ENCODE measurements at regions not wholly inside any gene's neighbourhood (a gene's known extent, or its start where the extent isn't known, plus 50 kb on each side); places are given as distances from the start of the nearest gene placed in this dataset.

DNA sequence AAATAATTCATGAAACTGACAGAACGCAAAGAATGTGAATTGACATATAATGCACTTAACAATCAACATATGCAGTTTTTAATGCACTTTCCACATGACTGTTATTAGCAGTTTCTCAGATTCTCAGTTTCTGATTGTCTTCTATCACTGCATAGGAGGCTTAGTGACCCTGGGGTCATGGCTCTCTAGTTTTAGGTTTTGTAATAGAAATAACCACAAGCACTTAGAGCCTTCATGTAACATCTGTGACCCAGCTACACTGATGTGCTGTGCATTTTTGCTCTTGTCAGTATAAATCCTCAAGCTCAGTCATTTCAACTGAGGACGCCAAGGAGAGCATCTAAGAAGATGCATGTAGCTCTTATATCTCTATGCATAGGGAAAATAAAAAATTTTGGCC lies 163.1 kb upstream of the IZUMO3 start:
- Histone ChIP-seq H2BK120ac (ENCODE audit: low read depth, low read length) (no peak overlapping the region), H4K91ac (ENCODE audit: insufficient read depth, low read depth, low read length) (no peak overlapping the region), H3K18ac (ENCODE audit: low read depth, low read length) (no peak overlapping the region), H3K4me2 (ENCODE audit: low read depth, low read length) (no peak overlapping the region), H3K4me1 (ENCODE audit: control insufficient read depth, insufficient read depth, low read length) (no peaks in the 10 kb centered on the region), H3K4me3 (ENCODE audit: insufficient read depth, low read depth, low read length) (no peak overlapping the region), H3K9ac (ENCODE audit: low read depth, low read length) (no peak overlapping the region), H3K23ac (ENCODE audit: low read depth, low read length) (no peak overlapping the region), H2BK20ac (ENCODE audit: low read depth, low read length) (no peak overlapping the region), H3K9me1 (ENCODE audit: insufficient read depth, low read length) (no peaks in the 10 kb centered on the region), H3K36me3 (ENCODE audit: control insufficient read depth, insufficient read depth, low read length) (no peaks in the 10 kb centered on the region), H2BK5ac (ENCODE audit: low read depth, low read length, poor library complexity, severe bottlenecking) (no peak overlapping the region), H4K5ac (ENCODE audit: low read depth, low read length) (no peak overlapping the region), H3K79me1 (ENCODE audit: low read depth in 1 of 2, low read length in 2 of 2) (no peaks in the 10 kb centered on the region), H2BK15ac (ENCODE audit: low read depth, low read length) (no peak overlapping the region), H4K8ac (ENCODE audit: low read depth in 2 of 2, low read length in 2 of 2) (no peak overlapping the region), H3K27ac (ENCODE audit: insufficient read depth, low read length) (no peak overlapping the region), H3K4ac (ENCODE audit: low read depth, low read length) (no peak overlapping the region), H4K20me1 (ENCODE audit: insufficient read depth, low read length) (no peaks in the 10 kb centered on the region), H3K9me3 (ENCODE audit: control insufficient read depth, insufficient read depth, low read length) (peaks cover 1% of the 10 kb centered on the region; the same call in 1 of the 2 replicates), H2AK5ac (ENCODE audit: low read depth, low read length) (no peak overlapping the region), H3K27me3 (ENCODE audit: control insufficient read depth, insufficient read depth, low read length) (no peaks in the 10 kb centered on the region), H3K14ac (replicated peaks; ENCODE audit: low read depth, low read length) (no peak overlapping the region), H2AFZ (replicated peaks; ENCODE audit: low read length, poor library complexity) (no peak overlapping the region), H3K56ac (ENCODE audit: extremely low read depth, insufficient read depth, low read length) (no peak overlapping the region), H2AK9ac (replicated peaks; ENCODE audit: low read depth, low read length, poor library complexity) (no peak overlapping the region)
- in situ Hi-C loops (cut with MboI; ENCODE audit: low sequenced_read_pairs) = no loop called here
- BruUV-seq (replicated peaks) = no TSS peak
- POLR2A ChIA-PET (ENCODE audit: unreplicated experiment) = interaction anchor here (0.6 kb wide), 1 partner anchor 29 kb away, joined by 10 read pairs; no protein-coding TSS in a partner anchor
- dilution Hi-C loops (cut with HindIII; ENCODE audit: low sequenced_read_pairs, unreplicated experiment) = no loop called here
- DNase-seq = no peak
- WGBS, 2 experiments (ENCODE audit: extremely low coverage in 2 of 2, insufficient read length in 1 of 2) = no CpG with 5 or more reads among the region's 2 CpGs
- CTCF ChIA-PET = no interaction called here
- no peak for TF ChIP-seq SMC3 (IDR thresholded peaks at IDR 0.05; ENCODE audit: low read depth, low read length)
- no peak for TF ChIP-seq MAFK (IDR thresholded peaks at IDR 0.05; ENCODE audit: low read depth, low read length)
- TF ChIP-seq, protein P1, sequence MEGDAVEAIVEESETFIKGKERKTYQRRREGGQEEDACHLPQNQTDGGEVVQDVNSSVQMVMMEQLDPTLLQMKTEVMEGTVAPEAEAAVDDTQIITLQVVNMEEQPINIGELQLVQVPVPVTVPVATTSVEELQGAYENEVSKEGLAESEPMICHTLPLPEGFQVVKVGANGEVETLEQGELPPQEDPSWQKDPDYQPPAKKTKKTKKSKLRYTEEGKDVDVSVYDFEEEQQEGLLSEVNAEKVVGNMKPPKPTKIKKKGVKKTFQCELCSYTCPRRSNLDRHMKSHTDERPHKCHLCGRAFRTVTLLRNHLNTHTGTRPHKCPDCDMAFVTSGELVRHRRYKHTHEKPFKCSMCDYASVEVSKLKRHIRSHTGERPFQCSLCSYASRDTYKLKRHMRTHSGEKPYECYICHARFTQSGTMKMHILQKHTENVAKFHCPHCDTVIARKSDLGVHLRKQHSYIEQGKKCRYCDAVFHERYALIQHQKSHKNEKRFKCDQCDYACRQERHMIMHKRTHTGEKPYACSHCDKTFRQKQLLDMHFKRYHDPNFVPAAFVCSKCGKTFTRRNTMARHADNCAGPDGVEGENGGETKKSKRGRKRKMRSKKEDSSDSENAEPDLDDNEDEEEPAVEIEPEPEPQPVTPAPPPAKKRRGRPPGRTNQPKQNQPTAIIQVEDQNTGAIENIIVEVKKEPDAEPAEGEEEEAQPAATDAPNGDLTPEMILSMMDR (conservative IDR thresholded peaks at IDR 0.05; ENCODE audit: low read depth, low read length) = no peak
- TF ChIP-seq ELK1 (IDR thresholded peaks at IDR 0.05; ENCODE audit: borderline replicate concordance, low read depth, low read length) = no peak
- no peak for TF ChIP-seq POLR2A (IDR thresholded peaks at IDR 0.05; ENCODE audit: low read depth, low read length)
- intact Hi-C loops (cut with micrococcal nuclease) = no loop called here
- ATAC-seq (ENCODE audit: low read depth) = no peak

All from IMR-90 (cell line).